OCI-LY3 (cell line): ENCODE measurements at regions not wholly inside any gene's neighbourhood (a gene's known extent, or its start where the extent isn't known, plus 50 kb on each side); places are given as distances from the start of the nearest gene placed in this dataset.

Experiments used
- H2AFZ ChIP-seq: fragments of 200-600, 300-600 bp; shearing (Covaris generic); 2 replicates; pipeline ENCODE4 v1.6.0; 2014; ENCODE audit warnings: antibody characterized with exemption, low read depth, low read length
- H3K27ac ChIP-seq: fragments of 200-600, 300-600 bp; sonication (generic); 2 replicates; pipeline ENCODE4 v1.5.1; 2014; ENCODE audit warnings: mild to moderate bottlenecking, low read length, moderate library complexity, mixed read lengths
- H3K27me3 ChIP-seq: fragments of 200-600, 300-600 bp; sonication (generic); 2 replicates; pipeline ENCODE4 v1.6.1; 2014; ENCODE audit warnings: low read depth, low read length, mixed read lengths
- H3K36me3 ChIP-seq: fragments of 200-600, 300-600 bp; sonication (generic); replicated peaks from 2 replicates; pipeline ENCODE3; 2014; ENCODE audit warnings: low read depth, low read length, mixed read lengths
- H3K4me1 ChIP-seq: fragments of 300-600, 200-600 bp; sonication (generic); 2 replicates; pipeline ENCODE4 v1.6.1; 2014; ENCODE audit warnings: low read length, mixed read lengths
- H3K4me2 ChIP-seq: fragments of 200-600, 300-600 bp; sonication (generic); 2 replicates; pipeline ENCODE4 v1.6.1; 2014; ENCODE audit warnings: low read length, mixed read lengths
- H3K4me3 ChIP-seq: fragments of 300-600, 200-600 bp; sonication (generic); 2 replicates; pipeline ENCODE4 v1.5.1; 2014; ENCODE audit warnings: antibody characterized with exemption, mild to moderate bottlenecking, low read length, moderate library complexity
- H3K79me2 ChIP-seq: fragments of 300-600, 200-600 bp; shearing (Covaris generic); 2 replicates; pipeline ENCODE4 v1.6.1; 2014; ENCODE audit warnings: mild to moderate bottlenecking, low read length, mixed read lengths
- H3K9ac ChIP-seq: fragments of 300-600, 200-600 bp; shearing (Covaris generic); 2 replicates; pipeline ENCODE4 v1.6.0; 2014; ENCODE audit warnings: mild to moderate bottlenecking, low read length, moderate library complexity
- H3K9me3 ChIP-seq: fragments of 200-600, 300-600 bp; shearing (Covaris generic); 2 replicates; pipeline ENCODE4 v1.6.1; 2014; ENCODE audit warnings: low read length, mixed read lengths; ENCODE audit not compliant: insufficient read depth
- H4K20me1 ChIP-seq: fragments of 200-600, 300-600 bp; sonication (generic); 2 replicates; pipeline ENCODE4 v1.6.1; 2016; ENCODE audit warnings: low read length, mixed read lengths; ENCODE audit not compliant: insufficient read depth
- EZH2phosphoT487 ChIP-seq: fragments of 200-600 bp; shearing (Covaris generic); IDR thresholded peaks from 2 replicates; pipeline ENCODE4 v1.6.1; 2018; ENCODE audit warnings: antibody characterized with exemption, mixed run types, low read depth
- TF ChIP-seq, protein P1 (sequence below): fragments of 200-600, 300-600 bp; sonication (generic); IDR thresholded peaks from 2 replicates; pipeline ENCODE4 v1.5.1; 2014; ENCODE audit warnings: antibody characterized with exemption, low read length, low read depth

DNA sequence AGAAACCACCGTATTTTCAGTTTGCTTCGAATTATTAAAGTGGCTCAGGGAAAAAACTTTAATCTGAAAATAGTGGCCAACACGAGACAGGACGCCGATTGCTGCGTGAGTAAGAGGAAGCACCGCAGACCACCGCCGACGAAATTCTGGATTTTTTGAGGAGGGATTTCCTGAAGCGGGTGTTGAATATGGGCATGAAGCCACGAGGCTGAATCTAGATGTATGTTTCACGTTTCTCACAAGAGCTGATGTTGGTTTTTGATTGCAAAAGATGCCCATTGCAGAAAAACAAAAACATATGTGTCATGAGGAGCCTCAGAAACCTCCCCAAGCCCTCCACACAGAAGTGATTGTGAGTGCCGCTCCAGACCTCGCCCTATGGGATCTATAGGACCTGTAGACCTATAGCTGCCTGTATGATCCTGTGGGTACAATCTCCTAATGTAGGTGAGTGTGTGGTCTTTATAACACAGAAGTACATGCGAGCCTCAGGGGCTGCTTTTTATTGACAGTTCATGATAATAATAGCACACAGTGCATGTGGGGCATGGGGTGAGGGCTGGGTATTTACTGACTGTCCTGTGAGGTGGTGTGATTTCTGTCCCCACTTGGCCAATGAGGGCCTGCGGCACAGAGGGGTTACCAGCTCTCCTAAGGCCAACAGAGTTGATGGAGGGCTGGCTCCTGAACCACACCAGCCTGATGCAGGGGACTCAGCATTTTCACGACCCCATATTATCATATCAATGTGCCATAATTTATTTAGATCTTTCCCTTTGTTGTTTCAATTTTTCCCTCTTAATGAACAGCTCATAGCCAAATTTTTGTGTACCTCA, 243.9 kb downstream of the DLL1 start:
- H3K27me3 ChIP-seq, result no peaks in the 10 kb centered on the region
- H3K9ac ChIP-seq, result no peak overlapping the region
- no peaks in the 10 kb centered on the region for H3K4me1 ChIP-seq
- H3K9me3 ChIP-seq, result no peaks in the 10 kb centered on the region
- no peak overlapping the region for H2AFZ ChIP-seq
- no peaks in the 10 kb centered on the region for H3K36me3 ChIP-seq
- no peaks in the 10 kb centered on the region for H4K20me1 ChIP-seq
- no peak for TF ChIP-seq EZH2phosphoT487
- TF ChIP-seq, protein P1, sequence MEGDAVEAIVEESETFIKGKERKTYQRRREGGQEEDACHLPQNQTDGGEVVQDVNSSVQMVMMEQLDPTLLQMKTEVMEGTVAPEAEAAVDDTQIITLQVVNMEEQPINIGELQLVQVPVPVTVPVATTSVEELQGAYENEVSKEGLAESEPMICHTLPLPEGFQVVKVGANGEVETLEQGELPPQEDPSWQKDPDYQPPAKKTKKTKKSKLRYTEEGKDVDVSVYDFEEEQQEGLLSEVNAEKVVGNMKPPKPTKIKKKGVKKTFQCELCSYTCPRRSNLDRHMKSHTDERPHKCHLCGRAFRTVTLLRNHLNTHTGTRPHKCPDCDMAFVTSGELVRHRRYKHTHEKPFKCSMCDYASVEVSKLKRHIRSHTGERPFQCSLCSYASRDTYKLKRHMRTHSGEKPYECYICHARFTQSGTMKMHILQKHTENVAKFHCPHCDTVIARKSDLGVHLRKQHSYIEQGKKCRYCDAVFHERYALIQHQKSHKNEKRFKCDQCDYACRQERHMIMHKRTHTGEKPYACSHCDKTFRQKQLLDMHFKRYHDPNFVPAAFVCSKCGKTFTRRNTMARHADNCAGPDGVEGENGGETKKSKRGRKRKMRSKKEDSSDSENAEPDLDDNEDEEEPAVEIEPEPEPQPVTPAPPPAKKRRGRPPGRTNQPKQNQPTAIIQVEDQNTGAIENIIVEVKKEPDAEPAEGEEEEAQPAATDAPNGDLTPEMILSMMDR, result no peak
- H3K4me2 ChIP-seq, result no peak overlapping the region
- H3K4me3 ChIP-seq, result no peak overlapping the region
- no peak overlapping the region for H3K27ac ChIP-seq
- H3K79me2 ChIP-seq, result no peaks in the 10 kb centered on the region

DNA sequence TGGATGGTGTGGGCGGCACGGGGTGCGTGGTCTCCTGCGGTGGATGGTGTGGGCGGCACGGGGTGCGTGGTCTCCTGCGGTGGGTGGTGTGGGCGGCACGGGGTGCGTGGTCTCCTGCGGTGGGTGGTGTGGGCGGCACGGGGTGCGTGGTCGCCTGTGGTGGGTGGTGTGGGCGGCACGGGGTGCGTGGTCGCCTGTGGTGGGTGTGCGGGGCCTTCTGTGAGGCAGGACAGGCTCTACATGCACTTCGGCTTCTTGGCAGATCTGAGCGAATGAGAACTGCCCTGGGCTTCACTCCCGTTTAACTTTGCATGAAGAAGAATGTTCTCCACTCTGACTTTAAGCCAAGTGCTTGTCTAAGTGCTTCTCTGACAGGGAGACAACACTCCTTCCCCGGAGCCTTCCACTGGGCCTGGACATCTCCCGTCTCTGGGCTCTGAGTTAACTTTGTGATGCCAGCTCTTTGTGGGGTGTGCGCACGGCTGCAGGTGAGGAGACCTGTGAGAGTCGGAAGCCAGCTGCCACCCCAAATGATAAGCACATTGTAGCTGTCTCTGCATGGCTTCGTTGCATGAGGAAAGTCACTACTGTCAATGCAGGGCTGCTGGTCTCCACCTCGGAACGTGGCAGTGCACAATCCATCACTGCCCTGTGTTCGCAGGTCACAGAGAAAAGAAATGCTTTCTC, 244.8 kb downstream of the DLL1 start:
- no peaks in the 10 kb centered on the region for H4K20me1 ChIP-seq
- no peaks in the 10 kb centered on the region for H3K27me3 ChIP-seq
- H3K36me3 ChIP-seq, result no peaks in the 10 kb centered on the region
- H3K4me2 ChIP-seq, result no peak overlapping the region
- no peak overlapping the region for H3K27ac ChIP-seq
- H3K79me2 ChIP-seq, result no peaks in the 10 kb centered on the region
- no peaks in the 10 kb centered on the region for H3K4me1 ChIP-seq
- H2AFZ ChIP-seq, result no peak overlapping the region
- H3K4me3 ChIP-seq, result no peak overlapping the region
- no peaks in the 10 kb centered on the region for H3K9me3 ChIP-seq
- TF ChIP-seq EZH2phosphoT487, result no peak
- TF ChIP-seq, protein P1, result no peak
- H3K9ac ChIP-seq, result no peak overlapping the region

DNA sequence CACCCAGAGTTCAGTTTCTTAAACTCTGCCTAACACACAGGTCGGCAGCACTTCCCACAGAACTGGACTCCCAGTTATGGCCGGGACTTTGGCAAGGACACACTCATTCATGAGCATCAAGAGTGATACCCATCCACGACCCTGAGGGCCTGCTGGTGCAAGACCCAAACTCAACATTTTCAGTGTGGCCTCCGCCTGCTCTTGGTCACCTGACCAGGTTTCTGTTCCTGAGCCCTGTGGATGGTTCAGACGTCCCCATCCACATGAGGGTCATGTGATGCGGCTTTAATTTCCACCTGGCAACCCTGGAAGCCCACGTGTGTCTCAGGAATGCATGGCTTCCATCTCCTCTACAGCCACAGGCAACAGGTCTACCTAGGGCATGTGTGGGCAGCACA, 245.3 kb downstream of the DLL1 start:
- Histone ChIP-seq H2AFZ (no peak overlapping the region), H3K79me2 (no peaks in the 10 kb centered on the region), H3K27ac (no peak overlapping the region), H3K27me3 (no peaks in the 10 kb centered on the region), H3K4me3 (no peak overlapping the region), H3K4me2 (no peak overlapping the region), H3K9ac (no peak overlapping the region), H4K20me1 (no peaks in the 10 kb centered on the region), H3K4me1 (no peaks in the 10 kb centered on the region), H3K36me3 (no peaks in the 10 kb centered on the region), H3K9me3 (no peaks in the 10 kb centered on the region)
- no peak for TF ChIP-seq EZH2phosphoT487
- TF ChIP-seq, protein P1, result no peak

DNA sequence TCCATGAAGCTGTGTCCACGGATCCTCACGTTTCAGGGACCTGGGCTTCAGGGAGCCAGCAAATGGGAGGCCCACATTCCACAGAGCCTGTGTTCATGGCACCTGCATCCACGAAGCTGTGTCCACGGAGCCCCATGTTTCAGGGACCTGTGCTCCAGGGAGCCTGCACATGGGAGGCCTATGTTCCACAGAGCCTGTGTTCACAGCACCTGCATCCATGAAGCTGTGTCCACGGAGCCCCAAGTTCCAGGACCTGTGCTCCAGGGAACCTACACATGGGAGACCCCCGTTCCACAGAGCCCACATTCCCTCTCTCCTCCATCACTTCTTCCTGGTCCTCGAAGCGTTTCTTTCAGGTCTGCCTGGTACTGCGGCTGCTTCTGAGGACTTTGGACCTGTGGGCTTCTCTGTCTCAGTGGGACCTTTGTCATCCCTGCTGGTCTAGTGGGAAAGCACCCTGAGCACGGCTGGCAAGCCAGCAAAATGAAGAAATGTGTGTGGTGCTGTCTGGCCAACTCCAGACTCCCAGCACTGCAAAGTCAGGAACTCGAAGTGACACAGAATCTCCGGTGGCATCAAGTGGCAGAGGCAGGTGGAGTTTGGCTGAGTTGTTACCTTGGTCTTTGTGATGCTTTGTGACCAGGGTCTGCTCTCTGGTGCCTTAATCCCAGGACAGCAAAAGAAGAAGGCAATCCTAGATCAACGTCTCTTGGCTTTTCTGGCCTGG, 245.9 kb downstream of the DLL1 start:
- H3K36me3 ChIP-seq, result no peaks in the 10 kb centered on the region
- no peaks in the 10 kb centered on the region for H3K79me2 ChIP-seq
- H3K27ac ChIP-seq, result no peak overlapping the region
- H2AFZ ChIP-seq, result no peak overlapping the region
- no peaks in the 10 kb centered on the region for H3K9me3 ChIP-seq
- no peaks in the 10 kb centered on the region for H3K4me1 ChIP-seq
- no peaks in the 10 kb centered on the region for H4K20me1 ChIP-seq
- no peaks in the 10 kb centered on the region for H3K27me3 ChIP-seq
- TF ChIP-seq, protein P1, result no peak
- TF ChIP-seq EZH2phosphoT487, result no peak
- no peak overlapping the region for H3K4me3 ChIP-seq
- no peak overlapping the region for H3K4me2 ChIP-seq
- H3K9ac ChIP-seq, result no peak overlapping the region
